GM12878 (cell line): ENCODE measurements at regions not wholly inside any gene's neighbourhood (a gene's known extent, or its start where the extent isn't known, plus 50 kb on each side); places are given as distances from the start of the nearest gene placed in this dataset.

ENCODE experiments used
- ATAC-seq: fragments of 200-7000 bp; cut with Tn5 transposase; 3 replicates; pipeline ENCODE4 v1.9.1; 2020; ENCODE audit warnings: mild to moderate bottlenecking, moderate library complexity
- BruUV-seq: library from RNA; stranded (reverse); fragments of 400-500 nt; replicated peaks from 2 replicates; lab custom pipeline; 2021; lab: Mats Ljungman, UMichigan
- CTCF ChIA-PET: fragments of 300-600 bp; sonication (Branson Sonifier 250); formaldehyde crosslinking; extraction: SDS; loops from one replicate; lab custom pipeline; 2021; ENCODE audit warnings: inconsistent platforms; lab: Yijun Ruan, JAX
- POLR2A ChIA-PET: fragments of 350-600 bp; formaldehyde crosslinking; extraction: SDS; loops from one replicate; lab custom pipeline; 2021; ENCODE audit warnings: inconsistent platforms; lab: Charles Lee
- RAD21 ChIA-PET: fragments of 300-600 bp; sonication (Branson Sonifier 250); formaldehyde crosslinking; loops from one replicate; lab custom pipeline; 2023; ENCODE audit warnings: antibody characterized with exemption; ENCODE audit not compliant: unreplicated experiment; lab: Charles Lee
- SMC1A ChIA-PET: fragments of 300-600 bp; sonication (Branson Sonifier 250); formaldehyde crosslinking; loops from one replicate; lab custom pipeline; 2023; ENCODE audit not compliant: unreplicated experiment, uncharacterized antibody; lab: Charles Lee
- DNase-seq: peaks from one replicate; pipeline ENCODE4 v3.0.0-alpha.2; 2011; ENCODE audit warnings: low read depth, low spot score
- FAIRE-seq: peaks from 3 replicates; lab custom pipeline; 2011; peaks lifted over from hg19 to GRCh38; lab: Jason Lieb, UNC
- H2AFZ ChIP-seq: 2 replicates; pipeline ENCODE4 v1.6.0; 2011; ENCODE audit warnings: low read depth, low read length, control low read depth; ENCODE audit not compliant: control insufficient read depth
- H3K27ac ChIP-seq: 2 replicates; pipeline ENCODE4 v1.5.1; 2011; ENCODE audit warnings: control low read depth; ENCODE audit not compliant: control insufficient read depth, insufficient read depth
- H3K27me3 ChIP-seq, 2 experiments: replicated peaks in 1 of 2; 2 replicates each; pipeline versions ENCODE4 v1.6.0 to v1.6.1; 2011; ENCODE audit warnings: low read length in 1 of 2; ENCODE audit not compliant: control insufficient read depth in 2 of 2, insufficient read depth in 2 of 2
- H3K36me3 ChIP-seq, 2 experiments: 2 replicates each; pipeline ENCODE4 v1.5.1; 2011; ENCODE audit warnings: low read length in 1 of 2; ENCODE audit not compliant: control insufficient read depth in 2 of 2, insufficient read depth in 2 of 2
- H3K4me1 ChIP-seq: 2 replicates; pipeline ENCODE4 v1.6.1; 2011; ENCODE audit warnings: mild to moderate bottlenecking, low read length, moderate library complexity, mixed read lengths; ENCODE audit not compliant: control insufficient read depth, insufficient read depth
- H3K4me2 ChIP-seq: 2 replicates; pipeline ENCODE4 v1.6.0; 2011; ENCODE audit warnings: control low read depth; ENCODE audit not compliant: control insufficient read depth, insufficient read depth
- H3K4me3 ChIP-seq: fragments of 200-600 bp; sonication (generic); 2 replicates; pipeline ENCODE4 v1.5.1; 2016
- H3K79me2 ChIP-seq: 2 replicates; pipeline ENCODE4 v1.6.0; 2011; ENCODE audit warnings: low read length; ENCODE audit not compliant: control insufficient read depth, insufficient read depth
- H3K9ac ChIP-seq: 2 replicates; pipeline ENCODE4 v1.8.0; 2011; ENCODE audit warnings: low read length, control low read depth, mixed read lengths; ENCODE audit not compliant: control insufficient read depth, insufficient read depth
- H3K9me3 ChIP-seq: replicated peaks from 3 replicates; pipeline ENCODE4 v1.5.1; 2011; ENCODE audit warnings: mild to moderate bottlenecking, low read length; ENCODE audit not compliant: control insufficient read depth, insufficient read depth
- H4K20me1 ChIP-seq: 2 replicates; pipeline ENCODE4 v1.6.0; 2011; ENCODE audit not compliant: control insufficient read depth, insufficient read depth
- ASH2L ChIP-seq: fragments of 300-600, 200-600 bp; sonication (generic); IDR thresholded peaks from 2 replicates; pipeline ENCODE4 v1.6.1; 2017; ENCODE audit warnings: low read depth, mild to moderate bottlenecking, borderline replicate concordance
- CREB1 ChIP-seq: IDR thresholded peaks from 2 replicates; pipeline ENCODE4 v1.6.1; 2012; ENCODE audit warnings: low read depth, mild to moderate bottlenecking, inconsistent platforms
- CREM ChIP-seq: IDR thresholded peaks from 2 replicates; pipeline ENCODE4 v1.6.1; 2014; ENCODE audit warnings: antibody characterized with exemption, low read depth
- E2F4 ChIP-seq: IDR thresholded peaks from 2 replicates; pipeline ENCODE4 v1.6.1; 2012; ENCODE audit warnings: low read depth, low read length, improper control_type of control experiment
- ESRRA ChIP-seq: IDR thresholded peaks from 2 replicates; pipeline ENCODE4 v1.6.1; 2012; ENCODE audit warnings: mild to moderate bottlenecking, low read length, improper control_type of control experiment
- ETV6 ChIP-seq, 2 experiments: fragments of 450-650 bp in 1 of 2; IDR thresholded peaks in 1 of 2; conservative IDR thresholded peaks in 1 of 2; 2 replicates each; pipeline ENCODE4 v1.6.1; 2014; ENCODE audit warnings: antibody characterized with exemption in 1 of 2, borderline replicate concordance in 1 of 2, low read depth in 1 of 2, mild to moderate bottlenecking in 1 of 2, moderate library complexity in 1 of 2
- IKZF1 ChIP-seq: fragments of 450-650 bp; conservative IDR thresholded peaks from 2 replicates; pipeline ENCODE4 v1.6.1; 2017; ENCODE audit warnings: antibody characterized with exemption, mild to moderate bottlenecking
- JUNB ChIP-seq: IDR thresholded peaks from 2 replicates; pipeline ENCODE4 v1.6.1; 2016; ENCODE audit warnings: antibody characterized with exemption, mild to moderate bottlenecking
- PRDM15 ChIP-seq: fragments of 450-650 bp; formaldehyde crosslinking; IDR thresholded peaks from 2 replicates; pipeline ENCODE4 v1.4.0; 2020; ENCODE audit warnings: mild to moderate bottlenecking, moderate library complexity
- RCOR1 ChIP-seq: conservative IDR thresholded peaks from 2 replicates; pipeline ENCODE4 v1.6.1; 2012; ENCODE audit warnings: low read depth, low read length, improper control_type of control experiment
- TAF1 ChIP-seq: IDR thresholded peaks from 2 replicates; pipeline ENCODE4 v1.6.1; 2011; ENCODE audit warnings: mild to moderate bottlenecking, low read depth, low read length, borderline replicate concordance
- YBX1 ChIP-seq: fragments of 450-650 bp; IDR thresholded peaks from 2 replicates; pipeline ENCODE4 v1.6.1; 2016; ENCODE audit warnings: antibody characterized with exemption
- ZBED1 ChIP-seq: IDR thresholded peaks from 2 replicates; pipeline ENCODE4 v1.6.1; 2016; ENCODE audit warnings: borderline replicate concordance
- WGBS: methylation state at CpG from one replicate; pipeline ENCODE4 v1.1.6; 2016; ENCODE audit warnings: low lambda C conversion rate; ENCODE audit not compliant: insufficient replicate concordance, insufficient coverage; ENCODE audit errors: missing lambda C conversion rate; 5-methylcytosine and 5-hydroxymethylcytosine counted together
- in situ Hi-C: fragments of 300-500 bp; cut with MboI; formaldehyde crosslinking; loops from 9 replicates; pipeline ENCODE4 v1.14.3; 2018; ENCODE audit warnings: mixed read lengths
- intact Hi-C: fragments of 100-400 bp; cut with micrococcal nuclease; formaldehyde crosslinking; loops from one replicate; pipeline ENCODE4 v1.14.2; 2022; ENCODE audit not compliant: unreplicated experiment
- TF ChIP-seq, protein P1 (sequence below): IDR thresholded peaks from 2 replicates; pipeline ENCODE4 v1.6.1; 2012; ENCODE audit warnings: low read depth, low read length, improper control_type of control experiment

- TF ChIP-seq PRDM15 (CRISPR knock-in tag) = no peak
Measured at GRCh38 chr14:71338153-71338552, 430.9 kb downstream of the PCNX1 start (continued).

DNA sequence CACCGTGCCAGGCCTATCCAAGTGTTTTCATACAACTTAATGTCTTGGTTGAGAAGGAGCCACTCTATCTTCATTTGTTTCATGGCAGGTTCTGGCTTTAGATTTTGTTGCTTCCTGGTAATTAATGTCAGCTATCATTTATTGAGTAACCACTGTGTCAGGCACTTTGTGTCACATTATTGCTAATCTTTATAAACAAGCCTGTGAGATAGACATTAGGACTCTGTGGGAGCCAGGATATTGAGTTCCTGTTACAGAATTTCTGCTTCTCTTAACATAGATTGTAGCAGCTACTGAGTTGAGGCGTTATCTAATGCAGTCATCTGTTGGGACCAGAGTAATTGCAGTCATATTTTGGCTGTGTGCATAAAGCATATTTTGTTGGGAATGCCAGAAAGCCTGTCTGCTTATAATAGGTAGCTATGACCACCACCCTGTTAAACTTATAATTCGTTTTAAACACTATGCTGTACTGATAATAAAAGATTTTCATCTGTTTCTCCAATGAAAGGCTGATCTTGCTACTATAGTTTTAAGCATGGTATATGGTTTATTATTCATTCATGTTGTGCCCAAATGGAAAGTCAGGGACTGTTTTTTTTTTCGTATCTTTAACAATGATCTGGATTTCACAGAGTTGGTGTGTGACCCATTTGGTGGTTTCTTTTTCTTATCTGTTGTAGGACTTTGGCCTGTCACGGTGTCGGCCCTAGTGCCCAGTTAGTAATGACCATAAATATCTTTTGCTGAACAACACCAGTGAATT lies 432.6 kb downstream of the PCNX1 start:
- Histone ChIP-seq H3K36me3 (peaks cover 3 to 4% of the 10 kb centered on the region in 2 experiments; a peak in 2 of 4 replicates), H3K9me3 (peaks cover 7% of the 10 kb centered on the region; the same call in 2 of the 3 replicates), H3K9ac (no peak overlapping the region), H2AFZ (no peak overlapping the region), H3K27me3 (no peaks in the 10 kb centered on the region), H4K20me1 (no peaks in the 10 kb centered on the region), H3K4me1 (no peaks in the 10 kb centered on the region), H3K27ac (no peak overlapping the region), H3K4me3 (no peak overlapping the region), H3K4me2 (no peak overlapping the region), H3K79me2 (peaks cover 90% of the 10 kb centered on the region)
- WGBS = 91% methylated on average over 6 of the region's 6 CpGs
- ChIA-PET CTCF (no interaction called here), POLR2A (interaction anchor here (0.6 to 1.1 kb wide), 2 partner anchors 12 to 13 kb away, joined by 3 to 9 read pairs; no protein-coding TSS in a partner anchor), SMC1A (interaction anchor here (1.0 to 1.6 kb wide), 8 partner anchors 10 to 198 kb away, joined by 3 to 5 read pairs (median 4); no protein-coding TSS in a partner anchor), RAD21 (no interaction called here)
- ATAC-seq (no peak), FAIRE-seq (no peak), DNase-seq (no peak)
- in situ Hi-C loops (no loop called here), intact Hi-C loops (no loop called here)
- TF ChIP-seq ESRRA = no peak
- no peak for TF ChIP-seq YBX1
- no peak for TF ChIP-seq TAF1
- no peak for TF ChIP-seq RCOR1
- no peak for TF ChIP-seq ETV6 (conservative IDR thresholded peaks at IDR 0.05 in 1 of 2, IDR thresholded peaks at IDR 0.05 in 1 of 2; ENCODE audit: borderline replicate concordance in 1 of 2, low read depth in 1 of 2)
- TF ChIP-seq ASH2L = no peak
- TF ChIP-seq CREB1 = no peak
- no peak for TF ChIP-seq JUNB
- no peak for TF ChIP-seq ZBED1
- TF ChIP-seq, protein P1, sequence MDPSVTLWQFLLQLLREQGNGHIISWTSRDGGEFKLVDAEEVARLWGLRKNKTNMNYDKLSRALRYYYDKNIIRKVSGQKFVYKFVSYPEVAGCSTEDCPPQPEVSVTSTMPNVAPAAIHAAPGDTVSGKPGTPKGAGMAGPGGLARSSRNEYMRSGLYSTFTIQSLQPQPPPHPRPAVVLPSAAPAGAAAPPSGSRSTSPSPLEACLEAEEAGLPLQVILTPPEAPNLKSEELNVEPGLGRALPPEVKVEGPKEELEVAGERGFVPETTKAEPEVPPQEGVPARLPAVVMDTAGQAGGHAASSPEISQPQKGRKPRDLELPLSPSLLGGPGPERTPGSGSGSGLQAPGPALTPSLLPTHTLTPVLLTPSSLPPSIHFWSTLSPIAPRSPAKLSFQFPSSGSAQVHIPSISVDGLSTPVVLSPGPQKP = no peak
- TF ChIP-seq CREM = no peak
- no peak for TF ChIP-seq E2F4
- no peak for TF ChIP-seq IKZF1
- BruUV-seq = no TSS peak
